Adrenal gland (tissue), 5 donors: ENCODE measurements at regions not wholly inside any gene's neighbourhood (a gene's known extent, or its start where the extent isn't known, plus 50 kb on each side); places are given as distances from the start of the nearest gene placed in this dataset.

Experiments
- POLR2A ChIP-seq, 2 donors: fragments of 450-650 bp; IDR thresholded peaks; one replicate each; pipeline ENCODE4 v1.6.1; 2017; ENCODE audit warnings: antibody characterized with exemption in 2 of 2, mild to moderate bottlenecking in 2 of 2, moderate library complexity in 1 of 2
- TF ChIP-seq, protein P1 (sequence below), 6 experiments: fragments of 450-650 bp in 4 of 6; fragments of 200-600 bp in 2 of 6; sonication (generic) in 1 of 6; IDR thresholded peaks; 1 replicate in 5 of 6; 2 replicates in 1 of 6; pipeline versions ENCODE4 v1.5.1 to v1.8.0; 2016 to 2021; ENCODE audit warnings: antibody characterized with exemption in 6 of 6, mild to moderate bottlenecking in 2 of 6, moderate library complexity in 1 of 6
- donor health status: DM: no; HTN: no; CAD: no.

DNA sequence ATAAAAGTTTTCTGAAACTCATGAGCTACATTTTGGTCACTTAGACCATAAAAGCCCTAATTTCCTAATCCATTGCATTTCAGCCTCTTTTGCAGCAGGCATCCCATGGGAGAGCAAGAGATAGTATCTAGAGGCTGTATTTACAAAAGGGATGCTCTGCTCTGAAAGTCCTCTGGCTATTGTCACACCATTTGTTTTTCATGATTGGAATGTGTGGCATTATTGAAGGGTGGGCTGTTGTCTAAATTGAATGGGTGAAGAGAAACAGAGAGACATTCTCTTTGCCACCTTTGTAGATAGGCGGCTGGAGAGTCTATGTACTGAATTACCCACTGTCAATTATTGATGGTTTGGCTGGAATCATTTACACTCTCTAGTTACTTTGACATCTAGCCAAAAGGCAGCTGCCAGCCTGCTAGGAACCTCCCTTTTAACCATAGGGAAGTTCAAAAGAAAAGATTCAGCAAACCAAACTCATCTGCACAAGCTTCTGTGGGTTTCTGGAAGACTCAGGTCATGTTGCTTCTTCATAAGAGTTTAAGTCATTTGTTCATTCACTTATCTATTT is 89.8 kb upstream of the RARB start:
- no peak for TF ChIP-seq POLR2A (IDR thresholded peaks at IDR 0.05)
- TF ChIP-seq, protein P1, sequence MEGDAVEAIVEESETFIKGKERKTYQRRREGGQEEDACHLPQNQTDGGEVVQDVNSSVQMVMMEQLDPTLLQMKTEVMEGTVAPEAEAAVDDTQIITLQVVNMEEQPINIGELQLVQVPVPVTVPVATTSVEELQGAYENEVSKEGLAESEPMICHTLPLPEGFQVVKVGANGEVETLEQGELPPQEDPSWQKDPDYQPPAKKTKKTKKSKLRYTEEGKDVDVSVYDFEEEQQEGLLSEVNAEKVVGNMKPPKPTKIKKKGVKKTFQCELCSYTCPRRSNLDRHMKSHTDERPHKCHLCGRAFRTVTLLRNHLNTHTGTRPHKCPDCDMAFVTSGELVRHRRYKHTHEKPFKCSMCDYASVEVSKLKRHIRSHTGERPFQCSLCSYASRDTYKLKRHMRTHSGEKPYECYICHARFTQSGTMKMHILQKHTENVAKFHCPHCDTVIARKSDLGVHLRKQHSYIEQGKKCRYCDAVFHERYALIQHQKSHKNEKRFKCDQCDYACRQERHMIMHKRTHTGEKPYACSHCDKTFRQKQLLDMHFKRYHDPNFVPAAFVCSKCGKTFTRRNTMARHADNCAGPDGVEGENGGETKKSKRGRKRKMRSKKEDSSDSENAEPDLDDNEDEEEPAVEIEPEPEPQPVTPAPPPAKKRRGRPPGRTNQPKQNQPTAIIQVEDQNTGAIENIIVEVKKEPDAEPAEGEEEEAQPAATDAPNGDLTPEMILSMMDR (IDR thresholded peaks at IDR 0.05): no peak
